ENCODE measurements at regions not wholly inside any gene's neighbourhood (a gene's known extent, or its start where the extent isn't known, plus 50 kb on each side); places are given as distances from the start of the nearest gene placed in this dataset.

DNA sequence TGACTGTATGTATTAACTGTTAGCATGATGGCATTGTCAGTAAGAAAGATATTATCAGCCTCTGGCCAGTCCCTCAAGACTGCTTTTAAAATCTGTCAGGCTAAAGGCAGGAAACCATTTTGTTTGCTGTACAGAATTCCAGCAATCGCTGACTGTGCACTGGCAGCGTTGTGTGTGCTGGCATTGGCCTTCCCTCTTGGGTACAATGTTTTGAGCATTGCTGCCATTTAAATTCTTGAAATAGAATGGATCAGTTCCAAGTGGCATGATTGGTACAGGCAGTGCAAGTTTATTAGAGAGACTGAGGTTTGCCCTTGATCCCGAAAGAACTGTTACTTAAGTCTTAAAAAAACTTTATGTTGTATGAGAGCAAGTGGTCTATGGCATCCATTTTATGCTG, 788.7 kb downstream of the OTOL1 start:
- DNase-seq (ENCODE audit: low spot score in 2 of 2) (no peak), ATAC-seq (no peak)
- H3K4me3 Mint-ChIP-seq, result no peak overlapping the region
- H3K27ac Mint-ChIP-seq, result no peak overlapping the region
- no peaks in the 10 kb centered on the region for H3K36me3 Mint-ChIP-seq
- H3K9me3 Mint-ChIP-seq, result peaks cover 3% of the 10 kb centered on the region
- no peaks in the 10 kb centered on the region for H3K4me1 Mint-ChIP-seq

DNA sequence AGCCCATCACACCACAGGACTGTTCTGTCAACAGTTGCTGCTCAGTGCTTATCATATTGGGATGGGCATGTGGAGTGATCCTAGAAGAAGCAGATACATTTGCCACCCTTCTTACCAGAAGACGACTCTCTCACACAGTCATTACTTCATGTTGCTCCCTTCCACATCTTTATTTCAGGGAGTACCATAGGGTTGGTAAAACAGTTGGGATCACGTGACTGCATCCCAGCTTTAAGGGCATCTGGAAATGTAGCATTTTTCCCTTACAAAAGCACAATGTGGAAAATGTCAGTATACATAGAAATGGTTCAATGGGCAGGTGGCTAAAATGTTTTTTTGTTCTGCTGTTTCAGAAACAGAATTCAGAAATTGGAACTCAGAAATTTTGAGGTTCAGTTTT, 791.0 kb downstream of the OTOL1 start:
- Mint-ChIP-seq H3K4me1 (no peaks in the 10 kb centered on the region), H3K27ac (no peak overlapping the region), H3K9me3 (no peaks in the 10 kb centered on the region), H3K4me3 (no peak overlapping the region), H3K36me3 (no peaks in the 10 kb centered on the region)
- ATAC-seq, result no peak
- no peak for DNase-seq (ENCODE audit: low spot score in 2 of 2)

- Mint-ChIP-seq H3K4me1 (no peaks in the 10 kb centered on the region), H3K36me3 (no peaks in the 10 kb centered on the region), H3K9me3 (peaks cover 11% of the 10 kb centered on the region), H3K27ac (no peak overlapping the region), H3K4me3 (no peak overlapping the region)
- no peak for DNase-seq (ENCODE audit: low spot score in 2 of 2)
- ATAC-seq, result no peak
Observed at GRCh38 chr3:162292409-162292808, 795.8 kb downstream of the OTOL1 start.

- Mint-ChIP-seq H3K27ac (no peak overlapping the region), H3K9me3 (peaks cover 13% of the 10 kb centered on the region), H3K36me3 (no peaks in the 10 kb centered on the region), H3K4me1 (no peaks in the 10 kb centered on the region), H3K4me3 (no peak overlapping the region)
- ATAC-seq, result no peak
- no peak for DNase-seq (ENCODE audit: low spot score in 2 of 2)
Observed at GRCh38 chr3:162295323-162295983, 798.8 kb downstream of the OTOL1 start.

DNA sequence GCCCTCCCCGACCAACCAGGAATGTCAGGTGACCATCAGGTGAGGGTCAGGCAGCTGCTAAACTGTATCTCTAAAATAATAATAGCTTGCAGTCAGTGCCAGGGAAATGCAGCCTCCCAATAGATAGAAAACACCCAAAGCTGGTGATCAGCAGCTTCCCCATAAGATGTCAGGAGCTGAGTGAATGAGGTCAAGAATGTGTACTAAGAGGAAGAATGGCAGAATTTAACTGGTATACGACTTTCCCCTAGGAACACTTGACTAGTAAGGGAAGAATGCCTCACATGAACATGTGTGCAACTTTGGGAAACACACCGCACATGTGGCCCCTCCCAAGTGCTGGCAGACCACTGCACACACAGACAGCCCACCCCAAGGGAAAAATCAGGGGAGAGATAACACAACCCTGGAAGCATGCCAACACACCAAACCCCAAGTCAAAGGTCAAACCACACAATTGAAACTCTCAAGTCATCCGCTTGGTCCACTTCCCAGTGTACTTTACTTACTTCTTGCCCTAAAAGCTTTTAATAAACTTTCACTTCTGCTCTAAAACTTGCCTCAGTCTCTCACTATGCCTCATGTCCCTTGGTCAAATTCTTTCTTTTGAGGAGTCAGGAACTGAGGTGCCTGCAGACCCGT, 806.5 kb downstream of the OTOL1 start:
- peaks cover 3% of the 10 kb centered on the region for H3K9me3 Mint-ChIP-seq
- ATAC-seq (no peak), DNase-seq (ENCODE audit: low spot score in 2 of 2) (no peak)
- H3K4me1 Mint-ChIP-seq, result no peaks in the 10 kb centered on the region
- H3K36me3 Mint-ChIP-seq, result no peaks in the 10 kb centered on the region
- no peak overlapping the region for H3K4me3 Mint-ChIP-seq
- H3K27ac Mint-ChIP-seq, result no peak overlapping the region

GRCh38 chr3:162317046-162317445, 820.4 kb downstream of the OTOL1 start:
- peaks cover 19% of the 10 kb centered on the region for H3K9me3 Mint-ChIP-seq
- ATAC-seq, result no peak
- H3K4me3 Mint-ChIP-seq, result no peak overlapping the region

GRCh38 chr3:162328649-162329048, 832.0 kb downstream of the OTOL1 start:
- Mint-ChIP-seq H3K9me3 (peaks cover 7% of the 10 kb centered on the region), H3K36me3 (no peaks in the 10 kb centered on the region), H3K4me3 (no peak overlapping the region), H3K27ac (no peak overlapping the region), H3K4me1 (no peaks in the 10 kb centered on the region)
- DNase-seq (ENCODE audit: low spot score in 2 of 2) (no peak), ATAC-seq (no peak)

More at GRCh38 chr3:162317046-162317445, 820.4 kb downstream of the OTOL1 start:
- H3K36me3 Mint-ChIP-seq, result no peaks in the 10 kb centered on the region
- no peak for DNase-seq (ENCODE audit: low spot score in 2 of 2)
- no peaks in the 10 kb centered on the region for H3K4me1 Mint-ChIP-seq
- H3K27ac Mint-ChIP-seq, result no peak overlapping the region

DNA sequence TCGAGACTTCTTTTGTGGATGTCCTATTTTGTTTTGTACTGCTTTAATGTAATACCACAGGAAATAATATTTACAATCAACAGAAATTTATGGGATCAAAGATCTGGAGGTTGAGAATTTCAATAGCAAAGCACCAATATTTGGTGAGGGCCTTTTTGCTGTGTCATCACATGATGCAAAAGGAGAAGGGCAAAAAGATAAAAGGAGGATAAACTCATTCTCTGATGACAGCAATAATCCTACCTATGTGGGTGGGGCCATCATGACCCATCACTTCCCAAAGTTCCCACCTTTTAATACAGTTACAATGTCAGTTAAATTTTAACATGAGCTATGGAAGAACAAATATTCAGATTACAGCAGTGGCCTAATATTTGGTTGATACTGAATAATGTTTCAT, 832.9 kb downstream of the OTOL1 start:
- ATAC-seq, result no peak
- DNase-seq (ENCODE audit: low spot score in 2 of 2), result no peak
- Mint-ChIP-seq H3K4me1 (no peaks in the 10 kb centered on the region), H3K36me3 (no peaks in the 10 kb centered on the region), H3K4me3 (no peak overlapping the region), H3K27ac (no peak overlapping the region), H3K9me3 (peaks cover 13% of the 10 kb centered on the region)

GRCh38 chr3:162332344-162332743, 835.7 kb downstream of the OTOL1 start:
- DNase-seq (ENCODE audit: low spot score in 2 of 2) (no peak), ATAC-seq (no peak)
- no peak overlapping the region for H3K4me3 Mint-ChIP-seq
- H3K36me3 Mint-ChIP-seq, result no peaks in the 10 kb centered on the region
- H3K27ac Mint-ChIP-seq, result no peak overlapping the region
- no peaks in the 10 kb centered on the region for H3K4me1 Mint-ChIP-seq
- H3K9me3 Mint-ChIP-seq, result peaks cover 13% of the 10 kb centered on the region

GRCh38 chr3:162334537-162334936, 837.9 kb downstream of the OTOL1 start:
- H3K36me3 Mint-ChIP-seq, result no peaks in the 10 kb centered on the region
- ATAC-seq (no peak), DNase-seq (ENCODE audit: low spot score in 2 of 2) (no peak)
- no peaks in the 10 kb centered on the region for H3K4me1 Mint-ChIP-seq
- H3K9me3 Mint-ChIP-seq, result peaks cover 7% of the 10 kb centered on the region
- H3K4me3 Mint-ChIP-seq, result no peak overlapping the region
- no peak overlapping the region for H3K27ac Mint-ChIP-seq

GRCh38 chr3:162337630-162338029, 841.0 kb downstream of the OTOL1 start:
- Mint-ChIP-seq H3K4me1 (no peaks in the 10 kb centered on the region), H3K4me3 (no peak overlapping the region), H3K9me3 (peaks cover 7% of the 10 kb centered on the region), H3K27ac (no peak overlapping the region), H3K36me3 (no peaks in the 10 kb centered on the region)
- no peak for ATAC-seq
- DNase-seq (ENCODE audit: low spot score in 2 of 2), result no peak

DNA sequence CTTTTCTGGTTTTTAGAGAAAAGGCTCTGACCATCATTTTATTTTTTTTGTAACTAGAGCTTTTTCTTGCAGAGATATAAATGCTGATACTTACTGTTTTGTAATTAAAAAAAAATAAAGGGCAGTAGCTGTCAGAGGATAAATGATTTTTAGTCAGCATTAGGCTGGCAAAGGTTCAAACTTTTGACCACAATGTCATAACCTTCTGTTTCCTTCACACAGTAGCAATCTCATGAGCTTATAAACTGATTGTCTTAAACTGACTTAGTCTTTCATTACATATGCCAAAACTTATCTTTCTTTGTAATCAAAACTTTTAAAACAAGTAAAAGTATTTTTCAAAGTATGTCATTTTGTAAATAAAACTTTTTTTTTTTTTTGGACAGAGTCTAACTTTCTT, 841.9 kb downstream of the OTOL1 start:
- no peak overlapping the region for H3K27ac Mint-ChIP-seq

GRCh38 chr3:162348912-162349311, 852.3 kb downstream of the OTOL1 start:
- Mint-ChIP-seq H3K27ac (no peak overlapping the region), H3K4me3 (no peak overlapping the region), H3K4me1 (no peaks in the 10 kb centered on the region), H3K36me3 (no peaks in the 10 kb centered on the region), H3K9me3 (peaks cover 10% of the 10 kb centered on the region)
- DNase-seq (ENCODE audit: low spot score in 2 of 2) (no peak), ATAC-seq (no peak)

More for the DNA sequence above, 841.9 kb downstream of the OTOL1 start:
- DNase-seq (ENCODE audit: low spot score in 2 of 2) (no peak), ATAC-seq (no peak)
- no peaks in the 10 kb centered on the region for H3K4me1 Mint-ChIP-seq
- no peaks in the 10 kb centered on the region for H3K36me3 Mint-ChIP-seq
- no peak overlapping the region for H3K4me3 Mint-ChIP-seq
- H3K9me3 Mint-ChIP-seq, result peaks cover 7% of the 10 kb centered on the region

DNA sequence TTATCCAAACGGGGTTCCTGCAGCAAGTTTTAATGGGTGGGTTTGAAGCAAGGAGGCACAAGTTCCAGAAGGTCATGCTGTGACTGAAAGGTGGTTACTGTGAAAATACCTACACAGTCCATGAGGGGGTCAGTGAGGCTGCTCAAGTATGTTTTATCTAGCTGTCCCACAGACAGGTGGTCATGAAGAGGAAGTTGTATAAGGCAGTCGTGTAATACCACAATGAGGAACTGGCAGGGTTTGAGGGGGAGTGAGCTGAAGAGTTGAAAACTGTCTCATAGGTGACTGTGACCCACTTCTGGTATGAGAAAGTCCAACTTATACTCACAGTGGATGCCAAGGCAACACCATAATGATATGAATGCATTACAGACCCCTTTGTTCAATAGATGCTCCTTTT, 856.8 kb downstream of the OTOL1 start:
- Mint-ChIP-seq H3K4me3 (no peak overlapping the region), H3K27ac (no peak overlapping the region), H3K4me1 (no peaks in the 10 kb centered on the region), H3K36me3 (no peaks in the 10 kb centered on the region), H3K9me3 (peaks cover 20% of the 10 kb centered on the region)
- ATAC-seq (no peak), DNase-seq (ENCODE audit: low spot score in 2 of 2) (no peak)

DNA sequence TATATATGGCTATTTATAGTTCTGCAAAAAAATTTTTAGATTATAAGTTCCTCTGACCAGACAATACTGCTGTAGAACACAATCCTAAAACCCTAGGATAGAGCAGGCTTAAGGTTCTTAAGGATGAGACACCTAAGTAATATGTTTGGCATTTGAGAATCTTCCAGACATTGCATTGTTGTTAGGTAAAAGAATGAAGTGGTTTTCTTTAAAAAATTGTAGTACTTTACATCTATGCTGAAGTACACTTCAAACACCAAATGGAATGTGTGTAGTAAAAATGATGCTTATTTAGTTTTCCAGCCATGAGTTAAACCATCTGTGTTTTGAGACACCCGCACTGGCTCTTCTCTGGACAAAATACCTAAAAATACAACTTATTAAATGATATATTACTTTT, 857.7 kb downstream of the OTOL1 start:
- Mint-ChIP-seq H3K36me3 (no peaks in the 10 kb centered on the region), H3K4me3 (no peak overlapping the region), H3K4me1 (no peaks in the 10 kb centered on the region), H3K9me3 (peaks cover 20% of the 10 kb centered on the region), H3K27ac (no peak overlapping the region)
- ATAC-seq (no peak), DNase-seq (ENCODE audit: low spot score in 2 of 2) (no peak)

- Mint-ChIP-seq H3K9me3 (peaks cover 19% of the 10 kb centered on the region), H3K4me3 (no peak overlapping the region), H3K4me1 (no peaks in the 10 kb centered on the region), H3K27ac (no peak overlapping the region), H3K36me3 (no peaks in the 10 kb centered on the region)
- DNase-seq (ENCODE audit: low spot score in 2 of 2), result no peak
- ATAC-seq, result no peak
Observed at GRCh38 chr3:162365066-162365719, 868.6 kb downstream of the OTOL1 start.

Data from stimulated activated effector memory CD8-positive, alpha-beta T cell treated with anti-CD3 and anti-CD28 coated beads, Interleukin-12 subunit alpha, Interleukin-12 subunit beta, amount 100 ng/mL, for 72 hours (primary cell).